Endodermal cell (in vitro differentiated cells): ENCODE measurements at regions not wholly inside any gene's neighbourhood (a gene's known extent, or its start where the extent isn't known, plus 50 kb on each side); places are given as distances from the start of the nearest gene placed in this dataset.
A peak's percentile ranks its signal among the peaks of the same experiment; 100 is the strongest.

Experiments used
- DNase-seq: peaks from one replicate; pipeline ENCODE4 v3.0.0-alpha.2; 2017
- H3K27ac ChIP-seq: 2 replicates; pipeline ENCODE4 v1.5.1; 2013; ENCODE audit warnings: mild to moderate bottlenecking, low read depth, low read length, moderate library complexity
- H3K27me3 ChIP-seq: 2 replicates; pipeline ENCODE4 v1.6.1; 2013; ENCODE audit warnings: mild to moderate bottlenecking, low read length, moderate library complexity; ENCODE audit not compliant: insufficient read depth, control insufficient read depth, poor library complexity, severe bottlenecking
- H3K36me3 ChIP-seq: 2 replicates; pipeline ENCODE4 v1.7.0; 2013; ENCODE audit warnings: mild to moderate bottlenecking, low read length, moderate library complexity; ENCODE audit not compliant: control insufficient read depth, insufficient read depth
- H3K4me1 ChIP-seq: one replicate; pipeline ENCODE4 v1.7.0; 2013; ENCODE audit warnings: low read length; ENCODE audit not compliant: control insufficient read depth, insufficient read depth
- H3K4me3 ChIP-seq: 2 replicates; pipeline ENCODE4 v1.5.1; 2013; ENCODE audit warnings: mild to moderate bottlenecking, low read length, moderate library complexity
- H3K9ac ChIP-seq: 2 replicates; pipeline ENCODE4 v1.6.1; 2013; ENCODE audit warnings: mild to moderate bottlenecking, low read length, moderate library complexity; ENCODE audit not compliant: poor library complexity, severe bottlenecking; ENCODE audit errors: extremely low read depth
- H3K9me3 ChIP-seq: 2 replicates; pipeline ENCODE4 v1.6.1; 2013; ENCODE audit warnings: mild to moderate bottlenecking, low read length, moderate library complexity; ENCODE audit not compliant: control insufficient read depth
- H3K27ac Mint-ChIP-seq: 2 replicates; pipeline ENCODE4 v1.8.0; 2020; ENCODE audit warnings: mixed read lengths
- H3K27me3 Mint-ChIP-seq: 2 replicates; pipeline ENCODE4 v1.8.0; 2021; ENCODE audit warnings: mild to moderate bottlenecking, mixed read lengths; ENCODE audit not compliant: insufficient read depth
- H3K36me3 Mint-ChIP-seq: 2 replicates; pipeline ENCODE4 v1.8.0; 2020; ENCODE audit warnings: low read depth, mixed read lengths
- H3K4me1 Mint-ChIP-seq: 2 replicates; pipeline ENCODE4 v1.8.0; 2020; ENCODE audit warnings: mixed read lengths
- H3K4me3 Mint-ChIP-seq: 2 replicates; pipeline ENCODE4 v1.8.0; 2020; ENCODE audit warnings: mild to moderate bottlenecking, moderate library complexity, mixed read lengths
- H3K9me3 Mint-ChIP-seq: 2 replicates; pipeline ENCODE4 v1.8.0; 2020; ENCODE audit warnings: mild to moderate bottlenecking, mixed read lengths
- CTCF ChIP-seq: fragments of 200-600 bp; sonication (generic); conservative IDR thresholded peaks from 2 replicates; pipeline ENCODE4 v1.5.0; 2021; ENCODE audit warnings: antibody characterized with exemption, mild to moderate bottlenecking
- WGBS, 2 experiments: methylation state at CpG; one replicate each; pipeline versions ENCODE4 v1.1.5 to v1.1.7; 2013; ENCODE audit warnings: missing lambda C conversion rate in 2 of 2, mixed read lengths in 1 of 2; ENCODE audit not compliant: insufficient coverage in 1 of 2, insufficient read length in 1 of 2; 5-methylcytosine and 5-hydroxymethylcytosine counted together

- peaks cover 27% of the 10 kb centered on the region for H3K4me1 Mint-ChIP-seq
- Histone ChIP-seq H3K27ac (no peak overlapping the region), H3K27me3 (no peaks in the 10 kb centered on the region), H3K36me3 (no peaks in the 10 kb centered on the region), H3K9ac (no peak overlapping the region), H3K9me3 (peaks cover 30% of the 10 kb centered on the region), H3K4me3 (no peak overlapping the region), H3K4me1 (no peaks in the 10 kb centered on the region)
- TF ChIP-seq CTCF = no peak
- H3K27ac Mint-ChIP-seq = no peak overlapping the region
- H3K27me3 Mint-ChIP-seq = no peaks in the 10 kb centered on the region
- peaks cover 34% of the 10 kb centered on the region for H3K36me3 Mint-ChIP-seq
- H3K4me3 Mint-ChIP-seq = no peak overlapping the region
- peaks cover 13% of the 10 kb centered on the region for H3K9me3 Mint-ChIP-seq
- DNase-seq = no peak
- WGBS, 2 experiments = 95 to 100% methylated on average over 1 to 2 of the region's 2 CpGs
Observed at GRCh38 chr3:162770551-162770950, 1273.9 kb downstream of the OTOL1 start.

GRCh38 chr3:162774613-162775100 is 1278.0 kb downstream of the OTOL1 start:
- H3K27ac ChIP-seq = no peak overlapping the region
- peak overlapping the region; percentile 57 for H3K4me3 ChIP-seq
- no peak for TF ChIP-seq CTCF
- Mint-ChIP-seq H3K9me3 (peaks cover 2% of the 10 kb centered on the region), H3K4me3 (peak overlapping the region; percentile 11), H3K27ac (peak overlapping the region; percentile 70), H3K36me3 (peaks cover 23% of the 10 kb centered on the region), H3K4me1 (peaks cover 39% of the 10 kb centered on the region), H3K27me3 (no peaks in the 10 kb centered on the region)
- H3K9ac ChIP-seq = no peak overlapping the region
- no peaks in the 10 kb centered on the region for H3K4me1 ChIP-seq
- no peaks in the 10 kb centered on the region for H3K27me3 ChIP-seq
- H3K36me3 ChIP-seq = no peaks in the 10 kb centered on the region
- WGBS, 2 experiments = 10 to 40% methylated on average over 1 of the region's 1 CpG
- no peak for DNase-seq
- peaks cover 10% of the 10 kb centered on the region for H3K9me3 ChIP-seq

GRCh38 chr3:162776148-162776547 is 1279.5 kb downstream of the OTOL1 start:
- Mint-ChIP-seq H3K36me3 (peaks cover 19% of the 10 kb centered on the region), H3K27ac (no peak overlapping the region), H3K4me3 (no peak overlapping the region), H3K27me3 (no peaks in the 10 kb centered on the region), H3K9me3 (peaks cover 5% of the 10 kb centered on the region), H3K4me1 (peaks cover 45% of the 10 kb centered on the region)
- TF ChIP-seq CTCF = no peak
- H3K9ac ChIP-seq = no peak overlapping the region
- no peak overlapping the region for H3K27ac ChIP-seq
- DNase-seq = no peak
- H3K36me3 ChIP-seq = no peaks in the 10 kb centered on the region
- peaks cover 6% of the 10 kb centered on the region for H3K9me3 ChIP-seq
- no peaks in the 10 kb centered on the region for H3K27me3 ChIP-seq
- 40 to 61% methylated on average over 1 of the region's 3 CpGs for WGBS, 2 experiments
- no peaks in the 10 kb centered on the region for H3K4me1 ChIP-seq
- H3K4me3 ChIP-seq = no peak overlapping the region
